ENCODE measurements at regions not wholly inside any gene's neighbourhood (a gene's known extent, or its start where the extent isn't known, plus 50 kb on each side); places are given as distances from the start of the nearest gene placed in this dataset.

DNA sequence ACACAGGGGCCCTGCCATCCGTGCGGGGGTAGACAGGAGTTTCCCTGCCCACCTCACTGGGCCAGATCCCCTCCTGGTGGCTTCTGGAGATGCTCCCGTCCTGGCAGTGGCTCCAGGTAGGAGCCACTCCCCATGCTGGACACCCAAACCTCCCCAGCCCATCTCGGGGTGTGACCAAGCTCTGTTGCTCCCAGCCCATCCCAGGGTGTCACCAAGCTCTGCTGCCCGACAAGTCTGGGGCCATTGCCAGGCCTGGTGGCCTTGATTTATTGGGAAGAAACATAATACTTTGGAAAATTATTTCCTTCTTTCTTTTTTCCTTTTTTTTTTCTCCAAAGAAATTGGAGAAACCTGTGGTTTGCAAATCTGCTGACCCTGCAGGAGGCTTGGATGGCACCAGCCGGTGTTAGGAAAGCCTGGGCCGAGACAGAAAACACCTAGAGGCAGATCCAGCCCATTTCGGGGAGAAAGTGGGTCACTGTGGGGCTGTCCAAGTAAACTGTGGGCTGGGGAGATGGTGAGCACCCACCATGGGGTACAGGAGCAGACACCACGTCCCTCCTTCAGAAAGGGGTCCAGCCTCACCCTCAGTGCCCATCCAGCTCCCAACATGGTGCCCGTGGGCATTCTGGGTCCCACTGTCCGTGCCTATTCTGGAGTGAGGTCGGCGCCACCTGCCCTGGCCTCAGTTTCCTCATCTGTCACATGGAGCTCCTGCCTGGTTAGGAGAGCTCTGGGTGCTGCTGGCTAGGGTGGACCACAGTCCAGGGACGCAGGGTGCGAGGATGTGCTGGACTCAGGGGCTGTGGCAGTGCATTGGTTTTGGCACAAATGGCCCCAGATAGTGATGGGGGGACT lies 59.4 kb upstream of the ADRA2C start:
- Histone ChIP-seq H3K79me2 (replicated peaks; ENCODE audit: insufficient read depth, low read length) (no peaks in the 10 kb centered on the region), H3K4me2 (ENCODE audit: low read length) (no peak overlapping the region), H2AFZ (ENCODE audit: low read depth, low read length) (no peak overlapping the region), H3K27ac (ENCODE audit: low read length) (no peak overlapping the region), H3K36me3 (ENCODE audit: insufficient read depth, low read length) (no peaks in the 10 kb centered on the region), H3K9ac (ENCODE audit: low read length) (no peak overlapping the region), H3K27me3 (ENCODE audit: insufficient read depth, low read depth, low read length) (no peaks in the 10 kb centered on the region), H3K4me3 (ENCODE audit: low read length) (no peak overlapping the region), H3K9me2 (ENCODE audit: insufficient read depth, low read length) (no peaks in the 10 kb centered on the region), H3K9me3 (ENCODE audit: low read length) (no peaks in the 10 kb centered on the region), H4K20me1 (ENCODE audit: insufficient read depth) (no peaks in the 10 kb centered on the region), H3F3A (ENCODE audit: insufficient read depth, low read length, poor library complexity, severe bottlenecking) (no peaks in the 10 kb centered on the region)
- TF ChIP-seq SMC3 (conservative IDR thresholded peaks at IDR 0.05; ENCODE audit: poor library complexity) (no peak), MXI1 (conservative IDR thresholded peaks at IDR 0.05; ENCODE audit: poor library complexity, severe bottlenecking) (no peak), TAF1 (IDR thresholded peaks at IDR 0.05; ENCODE audit: low read depth) (no peak), EZH2 (IDR thresholded peaks at IDR 0.05; ENCODE audit: borderline replicate concordance, insufficient read depth, low read length, poor library complexity, severe bottlenecking) (no peak)
- TF ChIP-seq, protein P1, sequence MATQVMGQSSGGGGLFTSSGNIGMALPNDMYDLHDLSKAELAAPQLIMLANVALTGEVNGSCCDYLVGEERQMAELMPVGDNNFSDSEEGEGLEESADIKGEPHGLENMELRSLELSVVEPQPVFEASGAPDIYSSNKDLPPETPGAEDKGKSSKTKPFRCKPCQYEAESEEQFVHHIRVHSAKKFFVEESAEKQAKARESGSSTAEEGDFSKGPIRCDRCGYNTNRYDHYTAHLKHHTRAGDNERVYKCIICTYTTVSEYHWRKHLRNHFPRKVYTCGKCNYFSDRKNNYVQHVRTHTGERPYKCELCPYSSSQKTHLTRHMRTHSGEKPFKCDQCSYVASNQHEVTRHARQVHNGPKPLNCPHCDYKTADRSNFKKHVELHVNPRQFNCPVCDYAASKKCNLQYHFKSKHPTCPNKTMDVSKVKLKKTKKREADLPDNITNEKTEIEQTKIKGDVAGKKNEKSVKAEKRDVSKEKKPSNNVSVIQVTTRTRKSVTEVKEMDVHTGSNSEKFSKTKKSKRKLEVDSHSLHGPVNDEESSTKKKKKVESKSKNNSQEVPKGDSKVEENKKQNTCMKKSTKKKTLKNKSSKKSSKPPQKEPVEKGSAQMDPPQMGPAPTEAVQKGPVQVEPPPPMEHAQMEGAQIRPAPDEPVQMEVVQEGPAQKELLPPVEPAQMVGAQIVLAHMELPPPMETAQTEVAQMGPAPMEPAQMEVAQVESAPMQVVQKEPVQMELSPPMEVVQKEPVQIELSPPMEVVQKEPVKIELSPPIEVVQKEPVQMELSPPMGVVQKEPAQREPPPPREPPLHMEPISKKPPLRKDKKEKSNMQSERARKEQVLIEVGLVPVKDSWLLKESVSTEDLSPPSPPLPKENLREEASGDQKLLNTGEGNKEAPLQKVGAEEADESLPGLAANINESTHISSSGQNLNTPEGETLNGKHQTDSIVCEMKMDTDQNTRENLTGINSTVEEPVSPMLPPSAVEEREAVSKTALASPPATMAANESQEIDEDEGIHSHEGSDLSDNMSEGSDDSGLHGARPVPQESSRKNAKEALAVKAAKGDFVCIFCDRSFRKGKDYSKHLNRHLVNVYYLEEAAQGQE (IDR thresholded peaks at IDR 0.05; ENCODE audit: borderline replicate concordance): no peak

DNA sequence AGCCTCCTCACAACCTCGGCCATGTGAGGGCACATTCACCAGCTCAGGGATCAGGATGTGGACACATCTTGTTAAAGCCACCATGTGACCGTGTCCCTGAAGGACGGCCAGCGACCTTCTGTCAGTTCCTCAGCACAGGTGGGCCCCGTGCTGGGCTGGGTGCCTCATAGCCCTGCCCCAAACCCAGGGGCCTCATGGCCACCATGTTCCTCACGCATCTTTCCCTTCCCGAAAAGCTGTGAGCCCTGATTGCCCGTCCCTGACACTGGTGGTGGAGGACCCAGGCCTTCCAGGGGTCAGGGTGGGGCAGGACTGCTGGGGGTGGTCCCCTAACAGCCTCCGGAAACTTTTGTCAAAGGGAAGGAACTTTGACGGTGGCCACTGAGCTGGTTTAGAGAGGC lies 60.1 kb upstream of the ADRA2C start:
- H3K36me3 ChIP-seq (ENCODE audit: insufficient read depth, low read length): no peaks in the 10 kb centered on the region
- no peaks in the 10 kb centered on the region for H3K79me2 ChIP-seq (replicated peaks; ENCODE audit: insufficient read depth, low read length)
- no peak for TF ChIP-seq EZH2 (IDR thresholded peaks at IDR 0.05; ENCODE audit: borderline replicate concordance, insufficient read depth, low read length, poor library complexity, severe bottlenecking)
- TF ChIP-seq TAF1 (IDR thresholded peaks at IDR 0.05; ENCODE audit: low read depth): no peak
- no peak for TF ChIP-seq MXI1 (conservative IDR thresholded peaks at IDR 0.05; ENCODE audit: poor library complexity, severe bottlenecking)
- TF ChIP-seq EP300 (conservative IDR thresholded peaks at IDR 0.05; ENCODE audit: poor library complexity, severe bottlenecking): no peak
- no peak for TF ChIP-seq SMC3 (conservative IDR thresholded peaks at IDR 0.05; ENCODE audit: poor library complexity)
- TF ChIP-seq RAD21 (conservative IDR thresholded peaks at IDR 0.05): no peak
- TF ChIP-seq, protein P2, sequence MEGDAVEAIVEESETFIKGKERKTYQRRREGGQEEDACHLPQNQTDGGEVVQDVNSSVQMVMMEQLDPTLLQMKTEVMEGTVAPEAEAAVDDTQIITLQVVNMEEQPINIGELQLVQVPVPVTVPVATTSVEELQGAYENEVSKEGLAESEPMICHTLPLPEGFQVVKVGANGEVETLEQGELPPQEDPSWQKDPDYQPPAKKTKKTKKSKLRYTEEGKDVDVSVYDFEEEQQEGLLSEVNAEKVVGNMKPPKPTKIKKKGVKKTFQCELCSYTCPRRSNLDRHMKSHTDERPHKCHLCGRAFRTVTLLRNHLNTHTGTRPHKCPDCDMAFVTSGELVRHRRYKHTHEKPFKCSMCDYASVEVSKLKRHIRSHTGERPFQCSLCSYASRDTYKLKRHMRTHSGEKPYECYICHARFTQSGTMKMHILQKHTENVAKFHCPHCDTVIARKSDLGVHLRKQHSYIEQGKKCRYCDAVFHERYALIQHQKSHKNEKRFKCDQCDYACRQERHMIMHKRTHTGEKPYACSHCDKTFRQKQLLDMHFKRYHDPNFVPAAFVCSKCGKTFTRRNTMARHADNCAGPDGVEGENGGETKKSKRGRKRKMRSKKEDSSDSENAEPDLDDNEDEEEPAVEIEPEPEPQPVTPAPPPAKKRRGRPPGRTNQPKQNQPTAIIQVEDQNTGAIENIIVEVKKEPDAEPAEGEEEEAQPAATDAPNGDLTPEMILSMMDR (IDR thresholded peaks at IDR 0.05; ENCODE audit: poor library complexity, severe bottlenecking): no peak
- TF ChIP-seq, protein P1 (IDR thresholded peaks at IDR 0.05; ENCODE audit: borderline replicate concordance): no peak
- no peaks in the 10 kb centered on the region for H3K9me3 ChIP-seq (ENCODE audit: low read length)
- no peak overlapping the region for H2AFZ ChIP-seq (ENCODE audit: low read depth, low read length)
- no peaks in the 10 kb centered on the region for H3K9me2 ChIP-seq (ENCODE audit: insufficient read depth, low read length)
- no peak overlapping the region for H3K9ac ChIP-seq (ENCODE audit: low read length)
- H3K4me3 ChIP-seq (ENCODE audit: low read length): no peak overlapping the region
- H3K4me2 ChIP-seq (ENCODE audit: low read length): no peak overlapping the region
- H3K27ac ChIP-seq (ENCODE audit: low read length): no peak overlapping the region
- H3F3A ChIP-seq (ENCODE audit: insufficient read depth, low read length, poor library complexity, severe bottlenecking): no peaks in the 10 kb centered on the region
- H4K20me1 ChIP-seq (ENCODE audit: insufficient read depth): no peaks in the 10 kb centered on the region
- no peaks in the 10 kb centered on the region for H3K27me3 ChIP-seq (ENCODE audit: insufficient read depth, low read depth, low read length)

All from neural cell (in vitro differentiated cells).